ENCODE measurements at regions not wholly inside any gene's neighbourhood (a gene's known extent, or its start where the extent isn't known, plus 50 kb on each side); places are given as distances from the start of the nearest gene placed in this dataset.

DNA sequence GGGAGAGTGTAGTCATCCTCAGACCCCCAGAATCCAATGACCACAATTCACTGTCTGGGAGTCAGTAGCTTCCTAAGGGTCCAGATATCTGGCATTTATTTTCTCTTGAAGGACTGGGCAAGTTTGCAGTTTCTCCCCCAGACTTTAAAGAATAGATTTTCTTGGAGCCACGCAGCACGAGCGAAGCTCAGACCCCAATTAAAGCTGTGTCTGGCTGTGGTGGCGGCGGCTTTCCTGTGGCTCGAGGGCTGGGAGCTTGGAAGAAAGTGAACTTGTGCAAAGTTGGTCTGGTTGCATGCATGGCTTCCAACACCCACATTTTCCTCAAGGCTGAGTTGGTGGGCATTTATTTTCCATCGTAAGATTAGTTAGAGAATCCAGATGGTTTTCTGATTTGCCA lies 105.0 kb downstream of the ACKR3 start:
- no peaks in the 10 kb centered on the region for H3K9me3 ChIP-seq
- no peaks in the 10 kb centered on the region for H3K27me3 ChIP-seq
- intact Hi-C loops (cut with DNase I): no loop called here
- H3K36me3 ChIP-seq: no peaks in the 10 kb centered on the region
- H3K4me3 ChIP-seq: no peak overlapping the region
- TF ChIP-seq CTCF (IDR thresholded peaks at IDR 0.05): no peak
- H3K4me1 ChIP-seq: no peaks in the 10 kb centered on the region
- ATAC-seq: no peak
- DNase-seq: no peak
- no peak overlapping the region for H3K27ac ChIP-seq

DNA sequence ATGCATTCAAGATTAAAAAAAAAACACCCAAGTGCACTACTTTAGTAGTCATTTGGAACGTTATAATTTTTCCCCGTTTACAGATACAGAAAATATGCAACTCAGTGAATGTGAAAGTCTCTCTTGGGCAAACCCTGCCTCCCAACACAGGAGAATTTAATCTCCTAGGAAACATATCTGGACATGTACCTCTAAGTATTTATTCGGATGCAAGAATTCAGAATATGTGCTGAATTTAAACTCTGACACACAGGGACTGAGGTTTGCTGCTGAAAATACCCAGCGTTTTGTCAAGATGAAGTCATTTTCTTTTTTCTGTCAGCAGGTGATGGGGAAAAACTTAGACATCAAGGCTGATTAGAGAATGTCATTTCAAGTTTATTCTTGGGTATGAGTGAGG lies 105.4 kb downstream of the ACKR3 start:
- Histone ChIP-seq H3K27me3 (no peaks in the 10 kb centered on the region), H3K9me3 (no peaks in the 10 kb centered on the region), H3K4me3 (no peak overlapping the region), H3K36me3 (no peaks in the 10 kb centered on the region), H3K27ac (no peak overlapping the region), H3K4me1 (no peaks in the 10 kb centered on the region)
- no peak for TF ChIP-seq CTCF (IDR thresholded peaks at IDR 0.05)
- intact Hi-C loops (cut with DNase I): no loop called here
- DNase-seq (no peak), ATAC-seq (no peak)

DNA sequence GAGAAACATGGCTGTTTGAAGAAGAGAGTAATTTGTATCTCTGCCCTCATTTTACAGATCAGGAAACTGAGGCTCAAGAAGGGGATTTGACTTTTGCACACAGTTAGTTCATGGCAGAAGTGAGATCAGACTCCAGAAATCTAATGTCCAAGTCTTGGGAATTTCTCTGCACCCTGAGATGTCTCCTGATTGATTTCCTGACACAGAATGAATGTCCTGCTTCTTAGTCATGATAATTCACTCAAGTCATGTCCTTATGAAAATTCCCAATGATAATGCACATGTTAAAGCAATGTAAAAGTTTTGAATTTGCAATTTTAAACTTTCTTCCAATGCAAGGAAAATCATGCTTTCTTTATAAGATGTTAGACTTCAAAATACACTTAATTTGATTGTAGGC lies 105.9 kb downstream of the ACKR3 start:
- TF ChIP-seq CTCF (IDR thresholded peaks at IDR 0.05): no peak
- intact Hi-C loops (cut with DNase I): no loop called here

DNA sequence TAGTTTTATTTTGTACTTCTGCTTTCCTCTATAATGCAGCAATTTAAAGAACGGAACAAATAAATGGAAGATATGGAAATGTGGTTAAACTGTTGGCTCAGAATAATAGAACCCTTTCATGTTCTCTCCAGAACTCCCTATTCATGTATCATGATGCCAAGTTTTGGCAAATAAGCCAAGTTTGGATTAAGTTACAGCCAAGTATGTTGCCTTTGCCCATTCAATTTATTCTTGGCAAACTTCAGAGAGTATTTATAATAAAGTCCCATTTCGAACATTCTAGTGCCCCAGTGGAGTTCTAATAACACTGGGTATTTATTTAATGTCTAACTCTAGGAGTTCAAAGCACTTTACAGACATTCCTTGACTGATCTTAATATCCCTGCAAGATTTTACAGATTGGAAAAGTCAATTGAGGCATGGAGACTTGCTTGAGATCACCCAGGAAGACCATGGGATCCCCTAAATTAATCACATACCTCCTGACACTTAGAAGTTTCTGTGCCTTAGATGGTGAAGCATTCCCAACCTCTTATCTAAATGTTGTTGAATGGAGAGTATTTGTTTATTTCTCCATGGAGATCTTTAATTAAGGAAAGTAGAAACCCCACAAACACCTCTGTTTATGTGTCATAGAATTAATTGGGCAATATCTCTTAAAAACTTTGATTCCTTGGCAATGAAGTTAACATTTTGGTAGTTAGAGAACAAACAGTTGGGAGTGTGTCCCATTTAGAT lies 106.7 kb downstream of the ACKR3 start:
- no peak for TF ChIP-seq CTCF (IDR thresholded peaks at IDR 0.05)
- no peaks in the 10 kb centered on the region for H3K4me1 ChIP-seq
- DNase-seq: no peak
- intact Hi-C loops (cut with DNase I): no loop called here
- H3K36me3 ChIP-seq: no peaks in the 10 kb centered on the region
- no peak overlapping the region for H3K4me3 ChIP-seq
- no peak overlapping the region for H3K27ac ChIP-seq
- ATAC-seq: peak; percentile 36
- no peaks in the 10 kb centered on the region for H3K27me3 ChIP-seq
- H3K9me3 ChIP-seq: no peaks in the 10 kb centered on the region

More for the DNA sequence above, 105.9 kb downstream of the ACKR3 start:
- Histone ChIP-seq H3K4me1 (no peaks in the 10 kb centered on the region), H3K4me3 (no peak overlapping the region), H3K27ac (no peak overlapping the region), H3K27me3 (no peaks in the 10 kb centered on the region), H3K36me3 (no peaks in the 10 kb centered on the region), H3K9me3 (no peaks in the 10 kb centered on the region)
- DNase-seq (no peak), ATAC-seq (no peak)

DNA sequence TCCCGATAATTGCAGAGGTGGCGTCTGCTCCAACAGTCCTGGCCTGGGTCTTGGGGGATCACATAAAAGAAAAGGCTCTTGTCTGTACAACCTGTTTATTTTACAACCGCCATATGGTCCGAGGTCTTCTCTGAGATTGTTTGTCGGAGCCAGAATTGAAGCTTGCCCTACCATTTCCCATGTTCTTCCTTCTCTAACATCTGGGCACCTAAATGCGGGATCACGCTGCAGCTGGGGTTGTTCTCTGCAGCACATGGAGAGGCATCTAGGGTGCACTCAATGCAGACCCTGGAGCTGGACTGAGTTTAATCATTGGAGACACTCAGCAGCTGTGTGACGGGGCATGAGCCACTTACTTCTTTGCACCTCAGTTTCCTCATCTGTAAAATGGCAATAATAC lies 107.7 kb downstream of the ACKR3 start:
- Histone ChIP-seq H3K27ac (no peak overlapping the region), H3K4me3 (no peak overlapping the region), H3K9me3 (no peaks in the 10 kb centered on the region), H3K36me3 (no peaks in the 10 kb centered on the region), H3K4me1 (no peaks in the 10 kb centered on the region), H3K27me3 (no peaks in the 10 kb centered on the region)
- intact Hi-C loops (cut with DNase I): no loop called here
- TF ChIP-seq CTCF (IDR thresholded peaks at IDR 0.05): no peak
- ATAC-seq (no peak), DNase-seq (no peak)

Data from left lung (tissue), 4 donors.